GM19455 (cell line): ENCODE measurements at regions not wholly inside any gene's neighbourhood (a gene's known extent, or its start where the extent isn't known, plus 50 kb on each side); places are given as distances from the start of the nearest gene placed in this dataset.
"Not testable (repeated sequence)": the region's sequence is repeated elsewhere in the genome, so short reads cannot be mapped to it uniquely, and the experiment has no call there.

Experiments used
- ATAC-seq: cut with Tn5 transposase; IDR thresholded peaks from one replicate; pipeline ENCODE4 v1.9.1; 2021; ENCODE audit not compliant: unreplicated experiment

- ATAC-seq = no peak
Measured at GRCh38 chr1:185477638-185478580, 160.9 kb upstream of the IVNS1ABP start.

DNA sequence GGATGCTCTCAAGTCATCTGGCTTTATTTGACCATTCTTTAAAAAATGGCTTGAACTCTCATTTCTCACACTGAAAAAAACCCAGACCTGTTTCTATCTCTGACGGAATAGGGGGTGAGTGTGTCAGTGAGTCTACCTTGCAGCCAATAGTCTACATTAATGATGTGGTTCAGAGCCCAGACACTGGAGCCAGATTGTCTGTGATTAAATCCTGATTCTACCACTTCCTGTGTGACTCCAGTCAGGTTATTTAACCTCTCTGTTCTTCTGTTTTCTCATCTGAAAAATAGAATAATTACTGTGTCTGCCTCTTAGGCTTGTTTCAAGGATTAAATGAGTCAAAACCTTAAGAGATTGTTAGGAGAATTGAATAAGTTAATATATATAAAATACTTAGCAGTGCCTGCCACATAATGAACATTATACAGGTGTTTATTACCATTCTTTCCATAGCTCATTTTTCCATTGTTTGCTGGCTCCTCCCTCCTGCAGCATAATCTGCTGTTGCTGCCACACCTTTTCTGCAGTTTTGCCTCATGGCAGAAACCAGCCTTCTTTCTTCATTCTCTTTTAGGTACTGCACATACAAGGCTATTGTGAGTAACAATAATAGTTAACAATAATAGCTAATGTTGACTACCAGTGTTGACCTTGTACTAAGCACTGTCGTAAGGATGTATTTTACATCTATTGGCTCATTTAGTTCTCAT, 157.6 kb upstream of the IVNS1ABP start:
- ATAC-seq = no peak

DNA sequence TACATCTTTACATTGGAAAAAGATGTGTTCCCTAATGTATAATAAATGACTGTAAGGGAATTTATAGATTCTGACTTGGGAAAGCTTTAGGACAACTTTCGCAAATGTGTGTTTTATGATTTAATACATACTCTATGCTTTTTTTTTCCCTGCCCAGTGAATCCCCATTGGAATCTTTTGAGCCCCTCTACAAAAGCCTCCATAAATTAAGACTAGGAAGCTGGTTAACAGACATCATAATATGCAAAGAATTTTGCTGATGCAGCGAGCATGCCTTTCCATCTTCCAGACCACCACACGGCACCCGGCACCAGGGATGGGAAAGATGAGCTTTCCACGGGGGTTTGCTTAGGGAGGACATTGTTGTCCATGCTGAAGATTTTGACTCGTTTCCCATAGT, 156.1 kb upstream of the IVNS1ABP start:
- ATAC-seq = no peak

- no peak for ATAC-seq
Measured at GRCh38 chr1:185468626-185469025, 151.6 kb upstream of the IVNS1ABP start.

DNA sequence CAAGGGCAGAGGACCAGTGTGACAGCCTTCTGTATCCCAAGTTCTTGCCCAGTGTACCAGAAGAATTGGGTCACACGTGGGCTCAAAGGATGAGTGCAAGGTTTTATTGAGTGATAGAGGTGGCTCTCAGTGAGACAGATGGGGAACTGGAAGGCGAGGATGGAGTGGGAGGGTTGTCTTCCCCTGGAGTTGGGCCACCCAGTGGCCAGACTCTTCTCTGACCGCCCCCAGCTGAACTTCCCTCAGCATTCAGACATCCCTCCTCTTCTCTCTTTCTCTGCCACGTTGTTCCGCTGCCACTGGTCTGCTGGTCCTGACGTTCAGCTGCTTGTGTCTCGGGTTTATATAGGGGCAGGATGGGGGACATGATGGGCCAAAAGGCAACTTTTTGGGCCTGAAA, 150.1 kb upstream of the IVNS1ABP start:
- ATAC-seq = no peak

DNA sequence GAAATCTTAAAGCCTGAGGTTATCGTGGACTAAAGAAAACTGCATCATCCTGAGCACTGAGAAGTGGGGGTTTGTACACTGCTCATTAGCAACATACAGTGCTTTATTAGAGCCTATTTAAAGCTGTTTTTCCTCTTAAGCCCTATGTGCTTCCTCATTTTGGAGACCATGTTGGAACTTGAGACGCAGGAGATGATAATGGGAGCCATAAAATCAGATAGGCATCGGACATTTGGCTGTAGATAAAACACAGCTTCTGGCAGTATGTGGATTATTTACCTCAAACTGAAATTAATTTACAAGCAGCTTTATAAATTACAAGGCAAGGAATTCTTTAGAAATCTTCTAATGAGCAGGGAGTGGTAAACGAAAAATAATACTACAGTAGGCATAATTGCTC, 147.7 kb upstream of the IVNS1ABP start:
- no peak for ATAC-seq

DNA sequence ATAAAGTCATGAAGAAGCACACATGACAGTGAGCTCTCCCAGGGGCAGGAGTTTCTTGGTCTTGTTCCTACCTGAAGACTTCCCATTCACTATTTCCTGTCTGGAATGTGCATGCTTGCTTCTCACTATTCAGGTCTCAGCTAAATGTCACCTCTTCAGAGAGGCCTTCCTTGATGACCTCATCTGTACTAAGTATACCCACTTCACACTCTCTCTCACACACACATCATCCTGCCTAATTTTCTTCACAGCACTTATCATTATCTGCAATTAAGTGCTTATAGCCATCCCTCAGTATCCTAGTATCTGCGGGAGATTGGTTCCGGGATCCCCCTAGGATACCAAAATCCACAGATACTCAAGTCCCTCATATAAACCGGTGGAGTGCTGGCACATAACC, 146.4 kb upstream of the IVNS1ABP start:
- ATAC-seq = no peak

DNA sequence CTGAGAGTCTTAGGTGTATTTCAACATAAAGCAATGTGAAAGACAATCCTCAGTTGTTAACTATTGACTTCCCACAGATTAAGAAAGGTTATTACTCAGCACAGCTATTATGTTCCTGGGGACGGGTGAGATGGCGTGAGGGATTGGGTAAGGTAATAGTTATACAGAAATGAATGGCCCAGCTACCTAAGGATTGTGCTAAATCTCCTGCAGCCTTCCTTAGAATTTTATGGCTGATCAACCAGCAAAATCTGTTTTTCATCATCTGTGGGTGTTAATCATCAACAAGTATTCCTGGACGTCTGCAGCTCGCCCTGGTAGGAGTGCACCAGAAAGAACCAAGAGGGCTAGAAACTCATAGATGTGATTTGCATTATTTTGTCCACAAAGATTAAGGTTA, 146.0 kb upstream of the IVNS1ABP start:
- no peak for ATAC-seq

DNA sequence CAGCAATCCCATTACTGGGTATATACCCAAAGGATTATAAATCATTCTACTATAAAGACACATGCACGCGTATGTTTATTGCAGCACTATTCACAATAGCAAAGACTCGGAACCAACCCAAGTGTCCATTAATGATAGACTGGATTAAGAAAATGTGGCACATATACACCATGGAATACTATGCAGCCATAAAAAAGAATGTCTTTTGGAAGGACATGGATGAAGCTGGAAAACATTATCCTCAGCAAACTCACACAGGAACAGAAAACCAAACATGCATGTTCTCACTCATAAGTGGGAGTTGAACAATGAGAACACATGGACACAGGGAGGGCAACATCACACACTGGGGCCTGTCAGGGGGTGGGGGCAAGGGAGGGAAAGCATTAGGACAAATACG, 143.7 kb upstream of the IVNS1ABP start:
- not testable (repeated sequence) for ATAC-seq

DNA sequence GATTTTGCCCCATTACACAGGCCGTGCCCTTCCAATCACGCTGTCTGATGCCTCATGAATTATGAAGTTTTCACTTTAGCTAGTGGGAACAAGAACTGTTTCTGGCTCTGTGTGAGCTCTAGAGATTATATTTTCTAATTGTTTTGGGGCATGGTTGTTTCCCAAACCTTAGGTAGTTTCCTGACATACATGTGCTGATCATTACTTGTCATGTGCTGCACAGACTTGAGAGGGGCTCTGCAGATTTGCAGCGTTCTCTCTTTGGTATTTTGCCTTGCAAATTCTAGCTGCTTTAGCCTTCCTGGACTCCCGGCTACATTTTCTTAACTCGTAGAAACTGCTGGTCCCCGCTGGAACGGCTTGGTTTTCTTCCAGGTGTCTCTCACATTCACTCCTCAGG, 142.1 kb upstream of the IVNS1ABP start:
- ATAC-seq = no peak

- ATAC-seq = no peak
Measured at GRCh38 chr1:185458670-185459069, 141.6 kb upstream of the IVNS1ABP start.

DNA sequence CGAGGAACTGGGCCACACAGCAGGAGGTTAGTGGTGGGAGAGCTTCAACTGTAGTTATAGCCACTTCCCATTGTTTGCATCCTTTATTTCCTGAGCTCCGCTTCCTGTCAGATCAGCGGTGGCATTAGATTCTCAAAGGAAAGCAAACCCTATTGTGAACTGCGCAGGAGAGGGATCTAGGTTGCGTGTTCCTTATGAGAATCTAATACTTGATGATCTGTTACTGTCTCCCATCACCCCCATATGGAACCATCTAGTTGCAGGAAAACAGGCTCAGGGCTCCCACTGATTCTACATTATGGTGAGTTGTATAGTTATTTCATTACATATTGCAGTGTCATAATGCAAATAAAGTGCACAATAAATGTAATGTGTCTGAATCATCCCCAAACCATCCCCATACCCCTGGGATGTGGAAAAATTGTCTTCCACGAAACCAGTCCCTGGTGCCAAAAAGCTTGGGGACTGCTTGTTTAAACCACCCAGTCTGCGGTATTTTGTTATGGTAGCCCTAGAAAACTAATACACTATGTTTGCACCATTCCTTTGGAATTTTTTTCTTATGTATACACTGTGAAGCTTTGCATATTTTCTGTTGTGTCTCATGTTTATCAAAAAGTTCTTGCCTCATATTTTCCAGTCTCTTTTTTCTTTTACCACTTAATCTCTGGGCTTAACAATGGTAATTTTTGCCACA, 136.6 kb upstream of the IVNS1ABP start:
- ATAC-seq = no peak

DNA sequence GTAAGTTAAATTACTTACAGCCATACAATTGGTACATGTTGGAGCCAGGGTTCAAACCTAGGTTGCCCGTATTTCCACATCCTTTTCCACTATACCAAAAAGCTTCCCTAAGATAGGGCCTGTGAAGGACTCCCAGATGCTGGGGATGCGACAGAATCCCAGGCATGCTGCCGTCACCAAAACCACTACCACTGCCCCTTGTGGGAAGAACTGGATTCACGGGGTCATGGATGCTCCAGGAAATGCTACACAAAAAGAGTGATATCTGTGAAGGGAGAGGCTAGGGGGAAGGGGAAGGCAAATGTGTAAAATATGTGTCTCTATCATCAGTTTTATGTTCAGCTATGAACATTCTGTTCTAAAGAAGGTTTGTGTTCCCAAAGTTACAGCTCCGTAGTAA, 133.9 kb upstream of the IVNS1ABP start:
- no peak for ATAC-seq

DNA sequence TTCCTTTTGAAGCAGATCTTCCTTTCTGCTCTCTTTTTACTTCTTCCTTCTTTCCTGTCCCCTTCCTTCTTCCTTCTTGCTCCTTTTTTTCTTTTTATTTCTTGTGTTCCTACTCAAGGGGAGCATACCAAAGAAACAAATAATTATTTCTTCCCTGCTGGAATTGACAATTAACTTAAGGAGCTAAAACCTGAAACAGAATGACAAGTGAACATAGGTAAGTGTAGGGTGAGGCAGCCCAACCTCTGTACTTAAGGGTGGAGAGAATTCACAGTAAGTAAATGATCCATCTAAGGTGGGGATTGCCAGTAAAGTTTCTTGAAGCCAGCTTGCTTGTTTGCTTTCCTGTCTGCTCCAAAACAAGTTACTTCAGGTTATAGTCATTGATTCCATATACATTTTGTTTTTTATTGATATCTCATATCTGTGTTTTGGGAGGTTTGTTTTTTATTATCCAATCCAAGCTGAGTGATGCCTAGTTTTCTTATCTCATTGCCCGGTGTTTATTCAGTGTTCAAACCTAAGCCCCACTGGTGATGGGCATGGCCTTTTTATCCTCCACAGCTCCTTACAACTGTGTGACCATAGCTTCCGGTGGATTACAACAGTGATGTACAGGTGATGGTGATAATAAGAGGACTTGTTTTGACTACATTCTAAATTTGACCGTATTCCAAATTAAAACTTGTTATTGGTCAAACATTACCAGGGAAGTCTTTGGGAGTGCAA, 133.2 kb upstream of the IVNS1ABP start:
- no peak for ATAC-seq

DNA sequence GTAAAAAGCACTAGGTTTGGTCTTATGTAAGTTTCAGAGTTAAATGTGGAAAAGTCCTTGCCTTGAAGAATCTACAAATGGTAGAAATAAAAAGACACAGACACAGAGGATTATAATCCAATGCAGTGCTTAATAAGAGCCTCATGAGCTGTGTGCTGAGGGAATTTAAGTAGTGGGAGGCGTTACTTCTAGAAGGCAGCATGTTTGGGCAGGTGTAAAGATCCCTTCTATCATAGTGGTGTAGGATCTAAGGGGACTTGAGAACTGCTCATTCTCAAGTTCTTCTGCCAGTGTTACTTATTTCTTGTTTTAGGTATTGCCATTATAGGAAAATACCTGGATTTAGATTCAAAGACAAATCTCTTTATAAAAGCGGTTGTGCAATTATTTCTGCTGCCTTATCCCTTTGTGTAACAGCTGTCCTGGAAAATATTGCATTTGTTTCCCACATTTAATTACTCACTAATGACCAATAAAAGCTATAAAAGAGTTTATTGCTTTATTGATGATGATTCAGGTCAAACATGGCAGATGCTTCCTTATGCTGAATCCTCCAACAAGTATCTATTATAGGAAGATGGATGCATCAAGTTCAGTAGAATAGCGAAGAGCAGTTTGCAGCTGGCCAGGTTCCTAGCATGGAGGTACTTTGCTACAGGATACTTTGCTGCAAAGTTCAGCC, 132.5 kb upstream of the IVNS1ABP start:
- no peak for ATAC-seq

GRCh38 chr1:185448591-185449186, 131.6 kb upstream of the IVNS1ABP start:
- no peak for ATAC-seq

DNA sequence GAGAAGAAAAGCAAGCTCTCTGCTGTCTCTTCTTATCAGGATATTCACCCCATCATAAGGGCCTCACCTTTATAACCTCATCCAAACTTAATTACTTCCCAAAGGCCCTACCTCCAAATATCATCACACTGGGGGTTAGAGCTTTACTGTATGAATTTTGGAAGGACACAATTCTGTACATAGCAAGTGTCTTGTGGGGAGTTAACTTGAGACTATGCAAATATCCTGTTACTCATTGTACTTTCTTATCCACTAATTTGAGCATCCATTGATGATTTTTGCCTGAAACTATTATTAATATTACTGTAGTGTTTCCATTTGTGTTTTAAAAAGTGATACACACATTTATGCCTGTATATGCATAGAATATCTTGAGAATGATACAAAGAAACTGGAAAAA, 129.1 kb upstream of the IVNS1ABP start:
- ATAC-seq = no peak

GRCh38 chr1:185445594-185445993, 128.6 kb upstream of the IVNS1ABP start:
- no peak for ATAC-seq

GRCh38 chr1:185444676-185445075, 127.6 kb upstream of the IVNS1ABP start:
- ATAC-seq = no peak

GRCh38 chr1:185442050-185442449, 125.0 kb upstream of the IVNS1ABP start:
- no peak for ATAC-seq
